ENCODE measurements at regions not wholly inside any gene's neighbourhood (a gene's known extent, or its start where the extent isn't known, plus 50 kb on each side); places are given as distances from the start of the nearest gene placed in this dataset.

GRCh38 chr18:71846716-71847115 is 697.4 kb downstream of the CBLN2 start:
- no peak for TF ChIP-seq BHLHE40 (IDR thresholded peaks at IDR 0.05; ENCODE audit: low read length)
- TF ChIP-seq JUN (CRISPR knock-in tag; IDR thresholded peaks at IDR 0.05), result no peak

All from HepG2 (cell line).